Activated CD8-positive, alpha-beta T cell treated with anti-CD3 and anti-CD28 coated beads for 36 hours (primary cell): ENCODE measurements at regions not wholly inside any gene's neighbourhood (a gene's known extent, or its start where the extent isn't known, plus 50 kb on each side); places are given as distances from the start of the nearest gene placed in this dataset.

Experiments used
- ATAC-seq: fragments of 200-7000 bp; cut with Tn5 transposase; one replicate; pipeline ENCODE4 v1.10.0; 2021; ENCODE audit warnings: mild to moderate bottlenecking, moderate library complexity
- CTCF ChIA-PET: fragments of 350-600 bp; sonication (Branson Sonifier 250); formaldehyde crosslinking; loops from one replicate; lab custom pipeline; 2021; ENCODE audit warnings: antibody characterized with exemption; lab: Charles Lee
- POLR2A ChIA-PET: fragments of 350-600 bp; sonication (Branson Sonifier 250); formaldehyde crosslinking; loops from one replicate; lab custom pipeline; 2021; ENCODE audit warnings: antibody characterized with exemption; lab: Charles Lee
- DNase-seq: peaks from one replicate; pipeline ENCODE4 v3.0.0-alpha.2; 2020
- H3K27ac Mint-ChIP-seq: one replicate; pipeline ENCODE4 v1.8.0; 2021; ENCODE audit warnings: mild to moderate bottlenecking, mixed read lengths
- H3K27me3 Mint-ChIP-seq: one replicate; pipeline ENCODE4 v1.8.0; 2021; ENCODE audit warnings: mixed read lengths
- H3K36me3 Mint-ChIP-seq: one replicate; pipeline ENCODE4 v1.8.0; 2021; ENCODE audit warnings: low read depth, mixed read lengths
- H3K4me1 Mint-ChIP-seq: one replicate; pipeline ENCODE4 v1.8.0; 2021; ENCODE audit warnings: low read depth, mixed read lengths
- H3K4me3 Mint-ChIP-seq: one replicate; pipeline ENCODE4 v1.8.0; 2021; ENCODE audit warnings: mild to moderate bottlenecking, moderate library complexity, mixed read lengths
- H3K9me3 Mint-ChIP-seq: one replicate; pipeline ENCODE4 v1.8.0; 2021; ENCODE audit warnings: mixed read lengths
- intact Hi-C: fragments of 100-400 bp; cut with micrococcal nuclease; formaldehyde crosslinking; loops from one replicate; pipeline ENCODE4 v1.10.0; 2022
- TF ChIP-seq, protein P1 (sequence below): fragments of 200-600 bp; IDR thresholded peaks from one replicate; pipeline ENCODE4 v1.8.0; 2022; ENCODE audit warnings: antibody characterized with exemption, mild to moderate bottlenecking

DNA sequence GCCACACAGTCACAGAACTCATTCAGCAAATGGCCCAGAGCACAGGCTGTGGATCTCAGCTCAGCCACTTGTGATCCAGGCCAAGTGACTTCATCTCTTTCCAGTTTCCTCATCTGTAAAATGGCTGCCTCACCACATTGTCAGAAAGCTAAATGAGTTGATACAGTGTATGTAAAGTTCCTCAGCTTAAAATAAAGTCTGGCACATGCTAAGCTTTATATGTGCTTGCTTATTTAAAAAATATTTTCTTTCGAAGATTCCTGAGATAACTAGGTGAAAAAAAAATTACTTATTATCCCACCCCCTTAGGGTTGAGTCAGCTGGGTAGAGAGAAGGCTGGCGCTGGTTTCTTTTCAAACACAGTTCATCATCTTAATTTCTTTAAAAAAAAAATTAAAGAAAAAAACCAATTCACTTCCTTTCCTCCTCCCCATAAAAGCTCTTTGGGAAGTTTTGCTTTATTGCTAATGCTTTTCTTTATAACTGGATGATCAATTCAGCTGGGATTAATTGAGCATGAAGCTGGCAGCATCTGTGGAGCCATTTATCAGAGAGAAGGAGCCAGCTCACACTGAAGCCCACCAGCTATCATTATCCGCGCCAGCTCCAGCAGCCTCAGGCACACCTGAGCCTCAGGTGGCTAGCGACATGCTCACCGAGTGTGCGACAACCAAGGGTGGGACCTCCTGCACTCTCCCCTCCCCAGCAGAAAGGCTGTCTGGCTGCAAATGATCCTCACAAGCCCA lies 354.9 kb downstream of the FOXO1 start:
- no peak for DNase-seq
- Mint-ChIP-seq H3K36me3 (peaks cover 1% of the 10 kb centered on the region), H3K9me3 (peaks cover 8% of the 10 kb centered on the region), H3K27me3 (no peaks in the 10 kb centered on the region), H3K4me3 (no peak overlapping the region), H3K27ac (no peak overlapping the region), H3K4me1 (peaks cover 41% of the 10 kb centered on the region)
- POLR2A ChIA-PET: interaction anchor here (0.5 to 0.6 kb wide), 3 partner anchors 38 to 494 kb away, joined by 3 read pairs; no protein-coding TSS in a partner anchor
- CTCF ChIA-PET: interaction anchor here (0.6 kb wide), 1 partner anchor 242 kb away, joined by 3 read pairs; no protein-coding TSS in a partner anchor
- intact Hi-C loops: no loop called here
- TF ChIP-seq, protein P1, sequence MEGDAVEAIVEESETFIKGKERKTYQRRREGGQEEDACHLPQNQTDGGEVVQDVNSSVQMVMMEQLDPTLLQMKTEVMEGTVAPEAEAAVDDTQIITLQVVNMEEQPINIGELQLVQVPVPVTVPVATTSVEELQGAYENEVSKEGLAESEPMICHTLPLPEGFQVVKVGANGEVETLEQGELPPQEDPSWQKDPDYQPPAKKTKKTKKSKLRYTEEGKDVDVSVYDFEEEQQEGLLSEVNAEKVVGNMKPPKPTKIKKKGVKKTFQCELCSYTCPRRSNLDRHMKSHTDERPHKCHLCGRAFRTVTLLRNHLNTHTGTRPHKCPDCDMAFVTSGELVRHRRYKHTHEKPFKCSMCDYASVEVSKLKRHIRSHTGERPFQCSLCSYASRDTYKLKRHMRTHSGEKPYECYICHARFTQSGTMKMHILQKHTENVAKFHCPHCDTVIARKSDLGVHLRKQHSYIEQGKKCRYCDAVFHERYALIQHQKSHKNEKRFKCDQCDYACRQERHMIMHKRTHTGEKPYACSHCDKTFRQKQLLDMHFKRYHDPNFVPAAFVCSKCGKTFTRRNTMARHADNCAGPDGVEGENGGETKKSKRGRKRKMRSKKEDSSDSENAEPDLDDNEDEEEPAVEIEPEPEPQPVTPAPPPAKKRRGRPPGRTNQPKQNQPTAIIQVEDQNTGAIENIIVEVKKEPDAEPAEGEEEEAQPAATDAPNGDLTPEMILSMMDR: no peak
- ATAC-seq: no peak

GRCh38 chr13:40313269-40314200 lies 352.9 kb downstream of the FOXO1 start:
- intact Hi-C loops: no loop called here
- TF ChIP-seq, protein P1: no peak
- H3K4me1 Mint-ChIP-seq: peaks cover 45% of the 10 kb centered on the region

DNA sequence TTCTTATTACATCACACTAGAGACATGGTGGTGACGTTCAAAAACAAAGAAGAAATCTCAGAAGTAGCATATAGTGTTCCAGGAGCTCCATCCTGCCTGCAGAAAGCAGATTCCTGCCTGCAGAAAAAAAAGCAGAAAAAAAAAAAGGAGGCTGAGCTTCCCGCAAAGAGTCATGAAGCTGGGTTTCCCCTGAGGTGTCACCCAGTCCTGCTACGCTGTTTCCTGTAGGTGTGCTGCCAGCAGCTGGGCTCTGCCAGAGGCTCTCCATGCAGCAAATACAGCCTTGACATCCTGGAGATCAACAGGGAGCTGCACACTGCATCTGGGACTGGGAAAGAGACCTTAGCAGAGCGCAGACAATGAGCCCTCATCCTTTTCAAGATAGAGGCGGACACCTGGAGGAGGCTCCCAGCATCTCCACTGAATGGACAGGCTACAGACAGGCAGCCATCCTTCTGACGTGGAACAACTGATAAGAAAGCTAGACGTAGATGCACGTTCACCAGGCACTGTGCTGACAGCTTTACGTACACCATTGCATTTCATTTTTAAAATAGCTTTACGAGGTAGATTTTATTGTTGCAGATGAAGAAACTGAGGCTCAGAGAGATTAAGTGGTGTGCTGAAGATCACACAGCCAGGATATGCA lies 350.9 kb downstream of the FOXO1 start:
- peak; percentile 76 for DNase-seq
- Mint-ChIP-seq H3K27ac (peak overlapping the region; percentile 74), H3K27me3 (no peaks in the 10 kb centered on the region), H3K4me1 (peaks cover 56% of the 10 kb centered on the region), H3K9me3 (no peaks in the 10 kb centered on the region), H3K4me3 (peak overlapping the region; percentile 43), H3K36me3 (no peaks in the 10 kb centered on the region)
- TF ChIP-seq, protein P1: no peak
- ChIA-PET POLR2A (interaction anchor here (0.6 to 1.2 kb wide), 5 partner anchors 12 to 95 kb away, joined by 3 read pairs; no protein-coding TSS in a partner anchor), CTCF (no interaction called here)
- peak; percentile 82 for ATAC-seq
- intact Hi-C loops: no loop called here

More at GRCh38 chr13:40313269-40314200, 352.9 kb downstream of the FOXO1 start:
- Mint-ChIP-seq H3K4me3 (no peak overlapping the region), H3K27me3 (no peaks in the 10 kb centered on the region), H3K36me3 (no peaks in the 10 kb centered on the region), H3K9me3 (no peaks in the 10 kb centered on the region), H3K27ac (no peak overlapping the region)
- POLR2A ChIA-PET: no interaction called here
- CTCF ChIA-PET: no interaction called here
- no peak for ATAC-seq
- no peak for DNase-seq

DNA sequence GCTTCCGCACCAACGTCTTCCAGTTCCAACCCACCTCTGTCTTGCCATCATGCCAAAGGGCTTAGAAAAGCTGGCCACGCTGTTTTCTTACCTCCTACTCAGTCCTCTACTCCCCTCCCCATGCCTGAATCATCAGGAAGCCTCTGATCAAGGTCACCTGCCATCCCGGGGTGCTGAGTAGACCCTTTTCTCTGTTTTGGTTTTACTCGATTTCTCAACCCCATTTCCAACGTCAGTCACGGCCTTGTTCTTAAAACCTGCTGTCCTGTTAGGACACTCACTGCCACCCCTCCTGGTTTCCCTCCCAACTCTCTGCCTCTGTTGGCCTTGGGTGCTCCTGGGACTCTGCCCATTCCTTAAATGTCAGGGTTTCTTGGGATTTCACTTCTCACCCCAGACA lies 350.1 kb downstream of the FOXO1 start:
- peaks cover 57% of the 10 kb centered on the region for H3K4me1 Mint-ChIP-seq
- ChIA-PET POLR2A (interaction anchor here (1.0 to 1.2 kb wide), 3 partner anchors 43 to 357 kb away, joined by 3 read pairs; no protein-coding TSS in a partner anchor), CTCF (no interaction called here)
- no peaks in the 10 kb centered on the region for H3K36me3 Mint-ChIP-seq
- TF ChIP-seq, protein P1: no peak
- intact Hi-C loops: no loop called here
- peak; percentile 32 for ATAC-seq
- H3K4me3 Mint-ChIP-seq: no peak overlapping the region
- peak overlapping the region; percentile 74 for H3K27ac Mint-ChIP-seq
- peak; percentile 41 for DNase-seq
- H3K27me3 Mint-ChIP-seq: no peaks in the 10 kb centered on the region
- H3K9me3 Mint-ChIP-seq: no peaks in the 10 kb centered on the region
